ENCODE measurements at regions not wholly inside any gene's neighbourhood (a gene's known extent, or its start where the extent isn't known, plus 50 kb on each side); places are given as distances from the start of the nearest gene placed in this dataset.

DNA sequence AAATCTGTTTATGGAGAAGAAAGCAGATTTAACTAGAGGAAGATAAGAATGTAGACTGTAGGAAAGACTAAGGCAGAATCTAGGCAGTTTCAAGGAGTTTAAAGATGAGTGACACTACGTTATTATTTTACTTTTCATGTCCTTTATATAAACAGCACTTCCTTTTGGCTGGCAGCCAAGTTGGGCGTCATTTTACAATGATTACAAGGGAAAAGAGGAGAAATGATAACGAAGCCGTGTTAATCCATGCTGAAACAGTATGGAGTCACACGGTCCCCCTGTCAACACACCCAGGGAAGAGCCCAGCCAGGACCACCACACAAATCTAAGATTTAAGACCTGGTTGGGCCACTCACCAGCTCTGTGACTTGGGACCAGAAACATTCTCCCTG, 83.7 kb upstream of the NEO1 start:
- ATAC-seq (no peak), DNase-seq (no peak)
- intact Hi-C loops (cut with DNase I; ENCODE audit: low total_unique reads) (no loop called here), in situ Hi-C loops (cut with MboI; ENCODE audit: low sequenced_read_pairs in 4 of 4) (no loop called here)
- H3K36me3 ChIP-seq: no peaks in the 10 kb centered on the region
- H3K4me1 ChIP-seq: peaks cover 32 to 42% of the 10 kb centered on the region in 2 donors
- TF ChIP-seq, protein P1, sequence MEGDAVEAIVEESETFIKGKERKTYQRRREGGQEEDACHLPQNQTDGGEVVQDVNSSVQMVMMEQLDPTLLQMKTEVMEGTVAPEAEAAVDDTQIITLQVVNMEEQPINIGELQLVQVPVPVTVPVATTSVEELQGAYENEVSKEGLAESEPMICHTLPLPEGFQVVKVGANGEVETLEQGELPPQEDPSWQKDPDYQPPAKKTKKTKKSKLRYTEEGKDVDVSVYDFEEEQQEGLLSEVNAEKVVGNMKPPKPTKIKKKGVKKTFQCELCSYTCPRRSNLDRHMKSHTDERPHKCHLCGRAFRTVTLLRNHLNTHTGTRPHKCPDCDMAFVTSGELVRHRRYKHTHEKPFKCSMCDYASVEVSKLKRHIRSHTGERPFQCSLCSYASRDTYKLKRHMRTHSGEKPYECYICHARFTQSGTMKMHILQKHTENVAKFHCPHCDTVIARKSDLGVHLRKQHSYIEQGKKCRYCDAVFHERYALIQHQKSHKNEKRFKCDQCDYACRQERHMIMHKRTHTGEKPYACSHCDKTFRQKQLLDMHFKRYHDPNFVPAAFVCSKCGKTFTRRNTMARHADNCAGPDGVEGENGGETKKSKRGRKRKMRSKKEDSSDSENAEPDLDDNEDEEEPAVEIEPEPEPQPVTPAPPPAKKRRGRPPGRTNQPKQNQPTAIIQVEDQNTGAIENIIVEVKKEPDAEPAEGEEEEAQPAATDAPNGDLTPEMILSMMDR (IDR thresholded peaks at IDR 0.05 in 4 of 5, conservative IDR thresholded peaks at IDR 0.05 in 1 of 5): no peak
- no peak for TF ChIP-seq POLR2A (IDR thresholded peaks at IDR 0.05)
- H3K9me3 ChIP-seq: no peaks in the 10 kb centered on the region
- H3K4me3 ChIP-seq: no peak overlapping the region
- H3K27me3 ChIP-seq: no peaks in the 10 kb centered on the region
- peak overlapping the region; percentile 11 to 55 (median 38) for H3K27ac ChIP-seq

DNA sequence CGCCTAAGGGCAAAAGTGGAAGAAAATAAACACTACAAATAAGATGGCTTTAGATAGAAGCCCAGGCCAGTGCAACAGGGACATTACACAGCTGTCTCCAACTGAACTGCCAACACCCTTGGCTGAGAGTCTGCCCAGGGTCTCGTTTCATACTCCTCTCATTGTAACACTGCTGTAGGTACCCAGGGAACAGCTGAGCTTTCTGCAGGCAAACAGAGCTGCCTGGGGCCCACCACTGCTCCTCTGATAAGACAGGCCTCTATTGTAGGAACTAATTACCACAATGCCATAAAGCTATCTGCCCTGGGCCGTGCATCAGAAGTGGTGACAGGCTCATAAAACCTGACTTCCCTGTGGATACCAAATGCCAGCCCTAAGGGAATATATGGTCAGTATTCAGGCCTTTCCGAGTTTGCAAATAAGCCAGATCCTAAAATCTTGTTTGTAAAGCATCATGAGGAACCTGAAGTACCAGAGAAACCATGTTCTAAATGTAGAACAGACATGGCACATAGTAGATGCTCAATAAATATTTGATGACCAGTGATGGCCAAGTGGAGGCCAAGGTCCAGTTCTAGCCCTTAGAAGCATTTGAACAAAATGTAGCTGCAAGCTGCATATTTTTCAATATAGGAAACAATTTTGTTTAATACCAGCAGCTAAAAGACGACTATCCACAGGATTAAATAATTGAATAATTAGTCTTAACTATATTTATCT, 84.3 kb upstream of the NEO1 start:
- Histone ChIP-seq H3K4me1 (peaks cover 32 to 42% of the 10 kb centered on the region in 2 donors), H3K36me3 (no peaks in the 10 kb centered on the region), H3K27ac (peak overlapping the region; percentile 16 to 55 (median 41)), H3K9me3 (no peaks in the 10 kb centered on the region), H3K4me3 (no peak overlapping the region), H3K27me3 (no peaks in the 10 kb centered on the region)
- ATAC-seq (peak; percentile 32 to 37), DNase-seq (peak in 1 of 2 donors; percentile 38)
- intact Hi-C loops (cut with DNase I; ENCODE audit: low total_unique reads) (no loop called here), in situ Hi-C loops (cut with MboI; ENCODE audit: low sequenced_read_pairs in 4 of 4) (no loop called here)
- TF ChIP-seq POLR2A (IDR thresholded peaks at IDR 0.05): no peak
- TF ChIP-seq, protein P1 (IDR thresholded peaks at IDR 0.05 in 4 of 5, conservative IDR thresholded peaks at IDR 0.05 in 1 of 5): no peak

DNA sequence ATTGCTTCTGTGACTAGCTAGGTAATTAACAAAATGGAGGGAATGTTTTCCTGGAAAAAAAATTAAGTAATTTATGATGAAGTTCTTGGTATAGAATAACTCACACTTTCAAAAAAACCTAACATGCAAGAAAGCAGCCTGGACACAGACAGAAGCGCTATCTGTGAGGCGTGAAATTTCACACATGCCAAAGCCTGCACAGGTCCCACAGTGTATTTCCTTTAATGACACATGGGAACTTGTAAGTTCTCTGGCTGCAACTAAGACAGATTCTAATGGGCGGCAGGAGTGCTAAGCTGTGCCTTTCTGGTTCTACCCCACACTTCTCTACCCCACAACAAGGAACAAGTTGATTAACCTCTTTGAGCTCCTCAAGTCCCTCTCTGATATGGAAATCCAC, 84.9 kb upstream of the NEO1 start:
- no peak for ATAC-seq
- no peak overlapping the region for H3K4me3 ChIP-seq
- H3K36me3 ChIP-seq: no peaks in the 10 kb centered on the region
- no peak for DNase-seq
- intact Hi-C loops (cut with DNase I; ENCODE audit: low total_unique reads): no loop called here
- no peaks in the 10 kb centered on the region for H3K9me3 ChIP-seq
- no peak for TF ChIP-seq POLR2A (IDR thresholded peaks at IDR 0.05)
- TF ChIP-seq, protein P1 (IDR thresholded peaks at IDR 0.05 in 4 of 5, conservative IDR thresholded peaks at IDR 0.05 in 1 of 5): no peak
- in situ Hi-C loops (cut with MboI; ENCODE audit: low sequenced_read_pairs in 4 of 4): no loop called here
- H3K27ac ChIP-seq: peak overlapping the region in 3 of 4 donors; percentile 30 to 55 (median 52)
- H3K27me3 ChIP-seq: no peaks in the 10 kb centered on the region
- H3K4me1 ChIP-seq: peaks cover 31 to 42% of the 10 kb centered on the region in 2 donors

DNA sequence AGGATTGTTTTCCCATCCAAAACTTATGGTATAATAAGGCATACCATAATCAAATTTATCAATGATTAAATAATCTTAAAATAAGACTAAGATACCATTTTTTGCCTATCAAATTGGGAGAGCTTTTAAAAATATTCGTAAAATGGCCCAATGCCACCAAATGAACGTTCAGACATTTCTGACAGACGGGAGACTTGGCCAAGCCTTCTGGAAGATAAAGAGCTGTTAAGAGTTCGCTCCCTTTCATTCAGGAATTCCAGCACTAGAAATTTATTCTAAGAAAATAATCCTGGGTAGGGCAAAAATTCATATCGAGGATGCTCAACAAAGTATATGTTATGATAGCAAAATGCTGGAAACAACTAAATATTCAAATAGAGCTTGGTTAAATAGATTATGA, 85.6 kb upstream of the NEO1 start:
- in situ Hi-C loops (cut with MboI; ENCODE audit: low sequenced_read_pairs in 4 of 4) (no loop called here), intact Hi-C loops (cut with DNase I; ENCODE audit: low total_unique reads) (no loop called here)
- Histone ChIP-seq H3K4me1 (peaks cover 24 to 36% of the 10 kb centered on the region in 2 donors), H3K36me3 (no peaks in the 10 kb centered on the region), H3K4me3 (no peak overlapping the region), H3K27ac (no peak overlapping the region), H3K9me3 (no peaks in the 10 kb centered on the region), H3K27me3 (no peaks in the 10 kb centered on the region)
- DNase-seq: no peak
- ATAC-seq: no peak
- TF ChIP-seq POLR2A (IDR thresholded peaks at IDR 0.05): no peak
- TF ChIP-seq, protein P1 (IDR thresholded peaks at IDR 0.05 in 4 of 5, conservative IDR thresholded peaks at IDR 0.05 in 1 of 5): no peak
